ENCODE measurements at regions not wholly inside any gene's neighbourhood (a gene's known extent, or its start where the extent isn't known, plus 50 kb on each side); places are given as distances from the start of the nearest gene placed in this dataset.

DNA sequence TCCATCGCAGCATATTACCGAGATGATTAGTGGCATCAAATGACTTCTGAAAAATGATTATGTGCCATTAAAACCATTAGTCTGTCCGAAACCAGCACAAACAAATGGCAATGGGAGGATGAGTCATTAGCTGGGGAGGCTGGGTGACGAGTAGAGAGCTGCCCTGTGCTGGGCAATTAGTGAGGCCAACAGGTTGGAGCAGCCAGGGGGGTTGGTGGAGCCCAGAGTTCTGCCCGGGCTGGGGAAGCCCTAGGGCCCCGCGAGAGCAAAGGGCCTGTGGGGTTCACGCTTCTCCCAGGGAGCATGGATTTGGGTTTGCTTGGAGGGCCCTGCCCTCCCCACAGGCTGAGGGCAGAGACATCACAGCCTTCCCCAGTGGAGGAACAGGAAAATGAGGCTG lies 152.1 kb upstream of the RPL38 start:
- TF ChIP-seq, protein P1, sequence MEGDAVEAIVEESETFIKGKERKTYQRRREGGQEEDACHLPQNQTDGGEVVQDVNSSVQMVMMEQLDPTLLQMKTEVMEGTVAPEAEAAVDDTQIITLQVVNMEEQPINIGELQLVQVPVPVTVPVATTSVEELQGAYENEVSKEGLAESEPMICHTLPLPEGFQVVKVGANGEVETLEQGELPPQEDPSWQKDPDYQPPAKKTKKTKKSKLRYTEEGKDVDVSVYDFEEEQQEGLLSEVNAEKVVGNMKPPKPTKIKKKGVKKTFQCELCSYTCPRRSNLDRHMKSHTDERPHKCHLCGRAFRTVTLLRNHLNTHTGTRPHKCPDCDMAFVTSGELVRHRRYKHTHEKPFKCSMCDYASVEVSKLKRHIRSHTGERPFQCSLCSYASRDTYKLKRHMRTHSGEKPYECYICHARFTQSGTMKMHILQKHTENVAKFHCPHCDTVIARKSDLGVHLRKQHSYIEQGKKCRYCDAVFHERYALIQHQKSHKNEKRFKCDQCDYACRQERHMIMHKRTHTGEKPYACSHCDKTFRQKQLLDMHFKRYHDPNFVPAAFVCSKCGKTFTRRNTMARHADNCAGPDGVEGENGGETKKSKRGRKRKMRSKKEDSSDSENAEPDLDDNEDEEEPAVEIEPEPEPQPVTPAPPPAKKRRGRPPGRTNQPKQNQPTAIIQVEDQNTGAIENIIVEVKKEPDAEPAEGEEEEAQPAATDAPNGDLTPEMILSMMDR (IDR thresholded peaks at IDR 0.05; ENCODE audit: insufficient read depth, low read depth, low read length, missing control alignments), result no peak
- no peak overlapping the region for H3K4me3 ChIP-seq (ENCODE audit: low read depth, low read length)
- no peak for DNase-seq (ENCODE audit: low read depth)

DNA sequence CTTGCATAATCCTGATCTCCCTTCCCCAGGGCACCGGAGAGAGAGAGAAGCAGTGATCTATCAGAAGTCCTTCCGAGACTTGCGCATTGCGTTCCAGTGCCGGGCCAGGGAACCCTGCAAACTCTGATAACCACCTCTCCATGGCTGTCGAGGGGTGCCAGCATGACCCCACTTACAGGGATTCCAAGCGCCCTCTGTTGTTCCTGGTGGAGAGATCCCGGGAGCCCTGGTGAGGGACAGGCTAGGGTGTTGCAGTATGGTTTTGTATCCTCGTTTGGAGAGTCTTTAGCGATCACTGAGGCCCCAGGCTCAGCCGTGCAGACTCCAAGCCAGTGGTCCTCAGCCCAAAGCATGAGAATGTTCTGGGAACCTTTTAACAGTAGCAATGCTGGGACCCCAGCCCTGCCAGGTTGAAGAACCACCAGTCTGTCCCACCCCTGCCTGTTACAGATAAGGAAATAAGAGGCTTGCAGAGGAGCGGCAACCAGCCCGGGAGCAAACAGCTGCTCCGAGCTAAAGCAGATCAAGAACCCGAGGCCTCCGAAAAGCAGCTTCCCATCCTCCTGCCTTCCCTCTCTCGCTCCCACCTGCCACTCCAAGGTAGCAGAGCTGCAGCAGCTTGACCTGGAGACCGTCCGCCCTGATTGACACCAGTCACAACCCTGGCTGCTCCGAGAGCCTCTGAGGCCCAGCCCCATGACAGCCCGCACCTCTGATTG lies 150.3 kb upstream of the RPL38 start:
- no peak overlapping the region for H3K4me3 ChIP-seq (ENCODE audit: low read depth, low read length)
- TF ChIP-seq, protein P1 (IDR thresholded peaks at IDR 0.05; ENCODE audit: insufficient read depth, low read depth, low read length, missing control alignments), result no peak
- no peak for DNase-seq (ENCODE audit: low read depth)

DNA sequence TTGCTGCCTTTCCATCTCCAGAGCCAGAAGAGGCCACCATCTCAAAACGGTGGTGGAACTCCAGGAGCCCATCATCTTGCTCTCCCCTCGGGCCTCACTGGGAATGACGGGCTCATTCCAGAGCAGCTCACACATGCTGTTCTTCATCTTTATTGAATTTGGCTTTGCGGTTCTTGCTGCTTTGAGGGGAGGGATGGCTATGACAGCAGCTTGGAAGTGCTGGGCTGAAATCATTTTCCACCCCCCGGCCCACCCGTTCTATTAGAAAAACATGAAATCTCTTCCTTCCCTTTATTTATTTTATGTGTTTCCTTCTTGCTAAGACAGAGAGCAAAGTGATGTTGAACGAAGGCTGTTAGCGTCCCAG lies 149.8 kb upstream of the RPL38 start:
- no peak for DNase-seq (ENCODE audit: low read depth)
- no peak overlapping the region for H3K4me3 ChIP-seq (ENCODE audit: low read depth, low read length)
- TF ChIP-seq, protein P1 (IDR thresholded peaks at IDR 0.05; ENCODE audit: insufficient read depth, low read depth, low read length, missing control alignments), result no peak

DNA sequence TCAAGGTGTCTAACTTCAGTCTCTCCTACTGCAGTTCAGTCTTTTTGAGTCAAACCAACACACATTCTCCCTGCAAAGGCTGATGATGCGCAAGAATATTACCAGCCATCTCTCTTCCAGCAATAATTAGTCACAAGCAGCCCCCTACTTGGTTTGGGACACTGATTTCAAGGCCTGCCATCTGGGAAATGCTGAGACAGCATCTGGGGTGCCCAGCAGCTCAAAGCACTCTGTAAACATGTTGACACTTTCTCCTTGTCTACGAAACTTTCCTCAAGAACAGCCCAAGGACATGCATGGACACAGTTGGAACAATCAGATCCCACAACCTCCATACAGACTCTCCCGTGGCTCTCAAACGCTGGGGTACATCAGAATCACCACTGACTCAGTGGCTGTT lies 149.2 kb upstream of the RPL38 start:
- no peak overlapping the region for H3K4me3 ChIP-seq (ENCODE audit: low read depth, low read length)
- DNase-seq (ENCODE audit: low read depth), result no peak
- TF ChIP-seq, protein P1 (IDR thresholded peaks at IDR 0.05; ENCODE audit: insufficient read depth, low read depth, low read length, missing control alignments), result no peak

DNA sequence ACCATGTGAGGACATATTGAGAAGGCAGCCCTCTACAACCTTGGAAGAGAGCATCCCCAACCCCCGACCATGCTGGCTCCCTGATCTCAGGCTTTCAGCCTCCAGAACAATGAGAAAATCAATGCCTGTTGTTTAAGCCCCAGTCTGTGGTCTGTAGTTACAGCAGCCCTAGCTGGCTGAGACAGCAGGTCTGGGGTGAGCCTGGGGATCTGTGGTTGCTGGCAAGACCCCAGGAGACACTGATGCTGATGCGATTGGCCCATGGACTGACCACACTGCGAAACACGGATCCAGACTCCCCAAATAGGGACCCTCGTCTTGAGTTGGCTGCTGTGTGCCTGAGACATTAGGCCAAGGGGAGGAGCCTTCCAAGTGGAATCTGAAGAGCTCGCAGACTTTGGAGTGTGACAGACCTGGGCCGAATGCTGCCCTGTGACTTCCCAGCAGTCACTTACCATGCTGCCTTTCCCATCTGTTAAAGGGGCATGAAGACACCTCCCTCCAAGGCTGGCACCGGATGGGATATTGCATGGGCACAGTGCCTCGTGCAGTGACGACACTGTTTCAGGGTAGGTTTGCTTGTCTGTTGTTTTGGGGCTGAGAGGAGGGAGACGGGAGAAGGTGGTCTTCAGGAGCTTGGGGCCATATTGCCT lies 147.8 kb upstream of the RPL38 start:
- DNase-seq (ENCODE audit: low read depth), result no peak
- TF ChIP-seq, protein P1 (IDR thresholded peaks at IDR 0.05; ENCODE audit: insufficient read depth, low read depth, low read length, missing control alignments), result no peak
- no peak overlapping the region for H3K4me3 ChIP-seq (ENCODE audit: low read depth, low read length)

DNA sequence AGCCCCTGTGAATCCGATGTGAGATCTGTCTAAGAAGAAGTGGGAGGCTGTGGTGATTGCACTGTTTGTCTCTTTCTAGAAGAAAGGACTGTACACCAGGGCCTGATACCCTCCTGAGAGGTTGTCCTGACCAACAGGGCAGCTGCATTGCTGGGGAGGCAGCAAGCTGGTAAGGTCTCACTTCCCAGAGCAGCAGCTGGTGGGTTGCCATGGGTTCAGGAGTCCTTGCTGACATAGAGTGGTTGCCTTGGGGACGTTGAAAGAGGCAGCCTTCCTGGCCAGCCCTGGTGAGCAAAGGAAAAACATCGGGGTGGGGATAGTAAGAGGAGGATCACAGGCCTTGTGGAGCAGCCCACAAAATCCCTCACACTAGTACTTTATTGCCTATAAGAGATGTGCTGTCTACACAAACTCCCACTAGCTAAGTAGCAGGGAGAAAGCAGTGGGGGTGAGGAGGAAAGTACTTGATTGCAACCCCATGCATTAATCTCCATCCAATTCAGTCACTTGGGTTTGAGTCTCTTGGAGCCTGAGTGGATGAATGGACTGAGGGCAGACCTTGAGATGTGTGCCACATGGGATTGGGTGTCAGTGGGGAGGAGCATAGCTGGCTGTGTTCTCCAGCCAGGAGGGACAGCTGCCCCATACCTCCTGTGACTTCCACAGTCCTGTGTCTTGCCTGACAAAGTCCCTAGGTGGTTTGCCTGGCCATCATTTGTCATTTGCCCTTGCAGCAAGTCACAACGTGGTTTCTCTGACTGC lies 143.8 kb upstream of the RPL38 start:
- no peak overlapping the region for H3K4me3 ChIP-seq (ENCODE audit: low read depth, low read length)
- DNase-seq (ENCODE audit: low read depth), result no peak
- TF ChIP-seq, protein P1 (IDR thresholded peaks at IDR 0.05; ENCODE audit: insufficient read depth, low read depth, low read length, missing control alignments), result no peak

Data from GM12865 (cell line).